Uterus (tissue), 2 donors: ENCODE measurements at regions not wholly inside any gene's neighbourhood (a gene's known extent, or its start where the extent isn't known, plus 50 kb on each side); places are given as distances from the start of the nearest gene placed in this dataset.

Source experiments
- CTCF ChIP-seq, 4 experiments: fragments of 200-600 bp in 2 of 4; fragments of 450-650 bp in 2 of 4; sonication (generic) in 2 of 4; IDR thresholded peaks; one replicate each; pipeline ENCODE4 v1.5.1; 2016 to 2019; ENCODE audit warnings: antibody characterized with exemption in 4 of 4, mild to moderate bottlenecking in 2 of 4, moderate library complexity in 1 of 4
- POLR2A ChIP-seq, 2 donors: fragments of 450-650 bp; IDR thresholded peaks; one replicate each; pipeline ENCODE4 v1.6.1; 2016; ENCODE audit warnings: antibody characterized with exemption in 2 of 2, mild to moderate bottlenecking in 1 of 2, moderate library complexity in 1 of 2

- TF ChIP-seq CTCF (IDR thresholded peaks at IDR 0.05) (no peak), POLR2A (IDR thresholded peaks at IDR 0.05) (no peak)
These were observed 262.7 kb upstream of the SPHKAP start for GRCh38 chr2:228444161-228444560.
